Prostate gland (tissue), 2 donors: ENCODE measurements at regions not wholly inside any gene's neighbourhood (a gene's known extent, or its start where the extent isn't known, plus 50 kb on each side); places are given as distances from the start of the nearest gene placed in this dataset.

Experiments used
- DNase-seq: peaks from one replicate; pipeline ENCODE4 v3.0.0-alpha.2; 2019; ENCODE audit warnings: low spot score
- H3K27ac ChIP-seq, 2 donors: fragments of 200-600 bp; sonication (generic); 2 replicates each; pipeline ENCODE4 v1.5.1; 2017 to 2019
- H3K27me3 ChIP-seq: fragments of 200-600 bp; sonication (generic); replicated peaks from 2 replicates; pipeline ENCODE4 v1.5.1; 2019; ENCODE audit not compliant: insufficient read depth
- H3K36me3 ChIP-seq, 2 donors: fragments of 200-600 bp; sonication (generic); 1 replicate in 1 of 2; 2 replicates in 1 of 2; pipeline versions ENCODE4 v1.5.1 to v1.8.1; 2017 to 2019
- H3K4me1 ChIP-seq: fragments of 200-600 bp; sonication (generic); replicated peaks from 2 replicates; pipeline ENCODE4 v1.5.1; 2019
- H3K4me3 ChIP-seq, 2 donors: fragments of 200-600 bp; sonication (generic); 2 replicates each; pipeline ENCODE4 v1.5.1; 2017 to 2019
- H3K9me3 ChIP-seq: fragments of 200-600 bp; sonication (generic); 2 replicates; pipeline ENCODE4 v1.5.1; 2017
- POLR2A ChIP-seq: fragments of 450-650 bp; IDR thresholded peaks from one replicate; pipeline ENCODE4 v1.6.1; 2016; ENCODE audit warnings: antibody characterized with exemption, mild to moderate bottlenecking
- POLR2AphosphoS5 ChIP-seq: sonication (generic); formaldehyde crosslinking; IDR thresholded peaks from one replicate; pipeline ENCODE4 v1.6.1; 2017; ENCODE audit warnings: antibody characterized with exemption
- WGBS: methylation state at CpG from one replicate; pipeline ENCODE4 v1.1.5; 2018; 5-methylcytosine and 5-hydroxymethylcytosine counted together
- intact Hi-C: fragments of 100-400 bp; cut with DNase I; formaldehyde crosslinking; loops from one replicate; pipeline ENCODE4 v1.14.2; 2022
- TF ChIP-seq, protein P1 (sequence below), 4 experiments: fragments of 200-600 bp in 2 of 4; fragments of 450-650 bp in 2 of 4; sonication (generic) in 2 of 4; IDR thresholded peaks; 1 replicate in 3 of 4; 2 replicates in 1 of 4; pipeline ENCODE4 v1.5.1; 2016 to 2019; ENCODE audit warnings: antibody characterized with exemption in 4 of 4, mild to moderate bottlenecking in 2 of 4, moderate library complexity in 2 of 4

DNA sequence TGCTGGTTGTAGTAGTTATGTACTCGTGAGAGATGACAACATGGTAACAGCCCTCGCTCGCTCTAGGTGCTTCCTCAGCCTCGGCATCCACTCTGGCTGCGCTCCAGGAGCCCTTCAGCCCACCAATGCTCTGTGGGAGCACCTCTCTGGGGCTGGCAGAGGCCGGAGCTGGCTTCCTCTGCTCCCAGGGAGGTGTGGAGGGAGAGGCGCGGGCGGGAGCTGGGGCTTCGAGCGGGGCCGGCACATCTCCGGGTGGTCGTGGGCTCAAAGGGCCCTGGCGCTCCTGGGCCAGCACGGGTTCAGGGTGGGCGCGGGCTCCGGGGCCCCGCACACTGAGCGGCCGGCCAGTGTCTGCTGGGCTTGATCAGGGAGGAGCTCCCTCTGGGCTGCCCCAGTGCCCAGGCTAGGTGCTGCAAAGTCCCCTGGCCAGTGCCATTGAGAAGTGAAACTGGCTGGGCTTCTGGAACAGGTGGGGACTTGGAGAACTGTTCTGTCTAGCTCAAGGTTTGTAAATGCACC, 1012.1 kb downstream of the CNTNAP5 start:
- no peaks in the 10 kb centered on the region for H3K9me3 ChIP-seq
- H3K36me3 ChIP-seq = no peaks in the 10 kb centered on the region
- 91% methylated on average over 5 of the region's 22 CpGs for WGBS
- no peak for DNase-seq
- H3K4me1 ChIP-seq = no peaks in the 10 kb centered on the region
- intact Hi-C loops = no loop called here
- TF ChIP-seq POLR2AphosphoS5 = no peak
- no peak for TF ChIP-seq POLR2A
- TF ChIP-seq, protein P1, sequence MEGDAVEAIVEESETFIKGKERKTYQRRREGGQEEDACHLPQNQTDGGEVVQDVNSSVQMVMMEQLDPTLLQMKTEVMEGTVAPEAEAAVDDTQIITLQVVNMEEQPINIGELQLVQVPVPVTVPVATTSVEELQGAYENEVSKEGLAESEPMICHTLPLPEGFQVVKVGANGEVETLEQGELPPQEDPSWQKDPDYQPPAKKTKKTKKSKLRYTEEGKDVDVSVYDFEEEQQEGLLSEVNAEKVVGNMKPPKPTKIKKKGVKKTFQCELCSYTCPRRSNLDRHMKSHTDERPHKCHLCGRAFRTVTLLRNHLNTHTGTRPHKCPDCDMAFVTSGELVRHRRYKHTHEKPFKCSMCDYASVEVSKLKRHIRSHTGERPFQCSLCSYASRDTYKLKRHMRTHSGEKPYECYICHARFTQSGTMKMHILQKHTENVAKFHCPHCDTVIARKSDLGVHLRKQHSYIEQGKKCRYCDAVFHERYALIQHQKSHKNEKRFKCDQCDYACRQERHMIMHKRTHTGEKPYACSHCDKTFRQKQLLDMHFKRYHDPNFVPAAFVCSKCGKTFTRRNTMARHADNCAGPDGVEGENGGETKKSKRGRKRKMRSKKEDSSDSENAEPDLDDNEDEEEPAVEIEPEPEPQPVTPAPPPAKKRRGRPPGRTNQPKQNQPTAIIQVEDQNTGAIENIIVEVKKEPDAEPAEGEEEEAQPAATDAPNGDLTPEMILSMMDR (IDR thresholded peaks at IDR 0.05) = no peak
- H3K27me3 ChIP-seq = no peaks in the 10 kb centered on the region
- no peak overlapping the region for H3K4me3 ChIP-seq
- H3K27ac ChIP-seq = no peak overlapping the region

DNA sequence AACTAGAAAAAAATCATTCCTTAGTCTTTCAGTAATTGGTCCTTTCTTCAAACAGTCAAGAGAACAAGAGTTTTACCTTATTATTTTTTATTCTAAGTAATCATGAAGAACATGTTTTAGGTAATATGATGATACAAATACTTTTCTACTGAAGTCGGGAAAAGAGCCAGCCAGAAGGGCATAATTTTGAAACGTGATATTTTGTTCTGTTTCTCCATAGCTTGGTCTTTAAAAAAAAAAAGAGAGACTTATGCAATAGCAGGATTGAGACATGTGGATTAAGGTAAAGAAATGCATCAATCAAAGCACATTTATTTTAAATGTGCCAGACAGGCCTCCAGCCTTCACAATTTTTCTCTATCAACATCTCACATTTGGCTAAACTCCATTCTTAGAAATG, 1016.8 kb downstream of the CNTNAP5 start:
- Histone ChIP-seq H3K27me3 (no peaks in the 10 kb centered on the region), H3K36me3 (no peaks in the 10 kb centered on the region), H3K4me1 (no peaks in the 10 kb centered on the region), H3K9me3 (no peaks in the 10 kb centered on the region), H3K27ac (no peak overlapping the region), H3K4me3 (no peak overlapping the region)
- WGBS = 63% methylated on average over 2 of the region's 2 CpGs
- DNase-seq = no peak
- TF ChIP-seq, protein P1 (IDR thresholded peaks at IDR 0.05) = no peak
- TF ChIP-seq POLR2A = no peak
- no peak for TF ChIP-seq POLR2AphosphoS5
- intact Hi-C loops = no loop called here

DNA sequence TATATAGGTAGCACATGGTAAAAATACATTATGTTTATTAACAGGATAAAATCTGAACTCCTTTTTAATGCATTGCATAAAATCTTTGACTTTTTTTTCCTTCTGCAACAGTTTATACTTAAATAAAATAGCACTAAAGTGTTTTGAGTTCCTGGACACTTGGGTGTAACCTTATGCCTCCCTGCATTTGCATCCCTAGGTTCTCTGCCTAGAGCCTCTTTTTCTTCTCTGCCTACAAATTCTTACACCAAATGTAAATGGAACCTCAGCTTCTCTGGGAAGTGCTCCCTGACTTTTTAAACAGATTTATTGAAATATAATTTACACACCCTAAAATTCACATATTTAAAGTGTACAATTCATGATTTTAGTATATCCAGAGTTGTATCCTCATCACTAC, 1017.6 kb downstream of the CNTNAP5 start:
- intact Hi-C loops = no loop called here
- Histone ChIP-seq H3K4me1 (no peaks in the 10 kb centered on the region), H3K36me3 (no peaks in the 10 kb centered on the region), H3K4me3 (no peak overlapping the region), H3K27ac (no peak overlapping the region), H3K9me3 (no peaks in the 10 kb centered on the region), H3K27me3 (no peaks in the 10 kb centered on the region)
- TF ChIP-seq POLR2AphosphoS5 = no peak
- no peak for TF ChIP-seq POLR2A
- TF ChIP-seq, protein P1 (IDR thresholded peaks at IDR 0.05) = no peak
- no peak for DNase-seq

DNA sequence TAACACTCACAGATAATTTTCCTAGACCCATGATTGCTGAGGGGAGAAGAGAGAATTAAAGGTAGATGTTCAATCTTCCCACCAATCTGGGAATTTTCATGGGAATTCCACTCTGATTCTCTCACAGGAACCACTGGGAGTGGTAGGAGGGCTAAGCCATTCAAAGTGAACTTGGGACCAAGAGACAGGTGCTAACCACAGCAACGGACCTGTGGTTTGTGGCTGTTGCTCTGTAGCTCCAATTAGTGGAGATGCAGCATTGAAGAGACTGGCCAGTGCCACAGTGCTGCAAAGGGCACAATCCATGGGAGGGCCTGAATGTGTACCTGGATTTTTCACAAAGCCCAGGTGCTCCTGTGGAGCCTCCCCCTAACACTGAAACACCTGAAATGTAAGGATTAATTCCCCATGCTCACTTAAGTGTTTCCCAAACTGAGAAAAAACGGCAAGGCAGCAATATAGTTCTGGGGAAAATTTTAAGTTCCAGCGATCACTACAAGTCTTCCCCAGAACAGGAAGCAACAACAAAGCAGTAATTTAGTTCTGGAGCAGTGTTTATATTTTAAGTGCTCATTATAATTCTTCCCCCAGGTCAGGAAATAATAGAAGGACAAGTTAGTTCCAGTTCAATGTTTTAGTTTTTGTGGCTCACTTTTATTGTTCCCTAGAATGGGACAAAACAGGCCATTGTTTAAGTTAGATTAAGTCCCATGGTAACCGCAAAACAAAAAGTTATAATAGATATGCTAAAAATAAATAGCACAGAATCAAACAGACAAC, 1045.8 kb downstream of the CNTNAP5 start:
- Histone ChIP-seq H3K36me3 (no peaks in the 10 kb centered on the region), H3K4me1 (no peaks in the 10 kb centered on the region), H3K9me3 (no peaks in the 10 kb centered on the region), H3K27me3 (no peaks in the 10 kb centered on the region), H3K4me3 (no peak overlapping the region), H3K27ac (no peak overlapping the region)
- DNase-seq = no peak
- TF ChIP-seq POLR2A (no peak), POLR2AphosphoS5 (no peak)
- TF ChIP-seq, protein P1 (IDR thresholded peaks at IDR 0.05) = no peak
- intact Hi-C loops = no loop called here
- WGBS = 54% methylated on average over 4 of the region's 4 CpGs

DNA sequence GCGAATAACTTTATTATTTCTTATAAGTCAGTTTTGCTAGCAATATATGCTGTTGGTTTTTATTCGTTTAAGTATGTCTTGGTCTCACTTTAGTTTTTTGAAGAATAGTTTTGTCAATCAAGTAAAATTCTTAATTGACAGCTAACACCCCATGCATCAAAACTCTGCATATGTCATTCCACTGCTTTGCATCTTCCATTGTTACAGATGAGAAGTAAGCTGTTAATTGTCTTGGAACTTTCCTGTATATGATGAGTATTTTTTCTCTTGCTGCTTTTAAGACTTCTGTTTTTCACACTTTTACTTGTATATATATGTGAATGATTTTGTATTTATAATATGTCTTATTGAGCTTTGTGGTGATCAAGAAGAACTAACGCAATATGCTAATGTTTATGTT, 1048.4 kb downstream of the CNTNAP5 start:
- intact Hi-C loops = no loop called here
- TF ChIP-seq, protein P1 (IDR thresholded peaks at IDR 0.05) = no peak
- TF ChIP-seq POLR2A (no peak), POLR2AphosphoS5 (no peak)
- H3K27ac ChIP-seq = no peak overlapping the region

More for the DNA sequence above, 1048.4 kb downstream of the CNTNAP5 start:
- H3K27me3 ChIP-seq = no peaks in the 10 kb centered on the region
- H3K9me3 ChIP-seq = no peaks in the 10 kb centered on the region
- no peak overlapping the region for H3K4me3 ChIP-seq
- H3K36me3 ChIP-seq = no peaks in the 10 kb centered on the region
- no peaks in the 10 kb centered on the region for H3K4me1 ChIP-seq
- 97% methylated on average over 3 of the region's 3 CpGs for WGBS
- DNase-seq = no peak
